GM20000 (cell line): ENCODE measurements at regions not wholly inside any gene's neighbourhood (a gene's known extent, or its start where the extent isn't known, plus 50 kb on each side); places are given as distances from the start of the nearest gene placed in this dataset.

Source experiments
- DNase-seq: peaks from one replicate; pipeline ENCODE4 v3.0.0; 2012; ENCODE audit warnings: low spot score
- CTCF ChIP-seq: IDR thresholded peaks from 2 replicates; pipeline ENCODE4 v1.5.1; 2012; ENCODE audit warnings: mild to moderate bottlenecking, control low read depth; ENCODE audit errors: extremely low read depth, missing control alignments

- TF ChIP-seq CTCF: no peak
- no peak for DNase-seq
Observed at GRCh38 chr13:73262862-73263627, 204.2 kb downstream of the KLF5 start.

GRCh38 chr13:73261739-73262216 lies 203.0 kb downstream of the KLF5 start:
- no peak for DNase-seq
- no peak for TF ChIP-seq CTCF

GRCh38 chr13:73259061-73260017 lies 200.5 kb downstream of the KLF5 start:
- DNase-seq: no peak
- no peak for TF ChIP-seq CTCF

GRCh38 chr13:73258406-73258805 lies 199.6 kb downstream of the KLF5 start:
- DNase-seq: no peak

GRCh38 chr13:73254827-73255226 lies 196.0 kb downstream of the KLF5 start:
- TF ChIP-seq CTCF: no peak
- DNase-seq: no peak

More at GRCh38 chr13:73258406-73258805, 199.6 kb downstream of the KLF5 start:
- TF ChIP-seq CTCF: no peak

GRCh38 chr13:73251626-73252265 lies 192.9 kb downstream of the KLF5 start:
- no peak for DNase-seq
- TF ChIP-seq CTCF: no peak
